Fibroblast of skin of right biceps (primary cell): ENCODE measurements at regions not wholly inside any gene's neighbourhood (a gene's known extent, or its start where the extent isn't known, plus 50 kb on each side); places are given as distances from the start of the nearest gene placed in this dataset.
A peak's percentile ranks its signal among the peaks of the same experiment; 100 is the strongest.
"Not testable (repeated sequence)": the region's sequence is repeated elsewhere in the genome, so short reads cannot be mapped to it uniquely, and the experiment has no call there.

ENCODE experiments used
- DNase-seq: peaks from one replicate; pipeline ENCODE4 v3.0.0-alpha.2; 2013

GRCh38 chr2:236979664-236980063 lies 106.0 kb upstream of the COPS8 start:
- DNase-seq: no peak

- no peak for DNase-seq
These were observed 104.7 kb upstream of the COPS8 start for GRCh38 chr2:236980961-236981360.

- DNase-seq: no peak
These were observed 103.8 kb upstream of the COPS8 start for GRCh38 chr2:236981701-236982485.

GRCh38 chr2:236982693-236983455 lies 102.8 kb upstream of the COPS8 start:
- no peak for DNase-seq

GRCh38 chr2:236984046-236984445 lies 101.6 kb upstream of the COPS8 start:
- peak; percentile 42 for DNase-seq

- DNase-seq: no peak
These were observed 99.8 kb upstream of the COPS8 start for GRCh38 chr2:236985761-236986339.

GRCh38 chr2:236986524-236987330 lies 99.0 kb upstream of the COPS8 start:
- no peak for DNase-seq

GRCh38 chr2:236988216-236988615 lies 97.5 kb upstream of the COPS8 start:
- no peak for DNase-seq

GRCh38 chr2:236988690-236989624 lies 96.7 kb upstream of the COPS8 start:
- no peak for DNase-seq

GRCh38 chr2:236990552-236990951 lies 95.1 kb upstream of the COPS8 start:
- no peak for DNase-seq

- DNase-seq: no peak
These were observed 93.8 kb upstream of the COPS8 start for GRCh38 chr2:236991874-236992273.

- no peak for DNase-seq
These were observed 92.4 kb upstream of the COPS8 start for GRCh38 chr2:236993286-236993685.

GRCh38 chr2:236994361-236994760 lies 91.3 kb upstream of the COPS8 start:
- no peak for DNase-seq

- DNase-seq: peak; percentile 62
These were observed 88.5 kb upstream of the COPS8 start for GRCh38 chr2:236997069-236997715.

- DNase-seq: peak; percentile 55
These were observed 87.5 kb upstream of the COPS8 start for GRCh38 chr2:236998236-236998635.

- peak; percentile 44 for DNase-seq
These were observed 86.9 kb upstream of the COPS8 start for GRCh38 chr2:236998758-236999157.

- no peak for DNase-seq
These were observed 85.2 kb upstream of the COPS8 start for GRCh38 chr2:237000481-237000880.

- not testable (repeated sequence) for DNase-seq
These were observed 80.3 kb upstream of the COPS8 start for GRCh38 chr2:237005341-237005740.

GRCh38 chr2:237011206-237011795 lies 74.4 kb upstream of the COPS8 start:
- peak; percentile 63 for DNase-seq

GRCh38 chr2:237012004-237012403 lies 73.7 kb upstream of the COPS8 start:
- DNase-seq: no peak
